ENCODE measurements at regions not wholly inside any gene's neighbourhood (a gene's known extent, or its start where the extent isn't known, plus 50 kb on each side); places are given as distances from the start of the nearest gene placed in this dataset.

- TF ChIP-seq CTCF (IDR thresholded peaks at IDR 0.05): no peak
- no peak for TF ChIP-seq POLR2A (IDR thresholded peaks at IDR 0.05)
Observed at GRCh38 chr17:31629696-31630470, 229.2 kb downstream of the COPRS start.
